Adrenal gland (tissue), 5 donors: ENCODE measurements at regions not wholly inside any gene's neighbourhood (a gene's known extent, or its start where the extent isn't known, plus 50 kb on each side); places are given as distances from the start of the nearest gene placed in this dataset.
"Not testable (repeated sequence)": the region's sequence is repeated elsewhere in the genome, so short reads cannot be mapped to it uniquely, and the experiment has no call there.

ENCODE experiments used
- CTCF ChIP-seq, 6 experiments: fragments of 450-650 bp in 4 of 6; fragments of 200-600 bp in 2 of 6; sonication (generic) in 1 of 6; IDR thresholded peaks; 1 replicate in 5 of 6; 2 replicates in 1 of 6; pipeline versions ENCODE4 v1.5.1 to v1.8.0; 2016 to 2021; ENCODE audit warnings: antibody characterized with exemption in 6 of 6, mild to moderate bottlenecking in 2 of 6, moderate library complexity in 1 of 6
- POLR2A ChIP-seq, 2 donors: fragments of 450-650 bp; IDR thresholded peaks; one replicate each; pipeline ENCODE4 v1.6.1; 2017; ENCODE audit warnings: antibody characterized with exemption in 2 of 2, mild to moderate bottlenecking in 2 of 2, moderate library complexity in 1 of 2
- donor health status: DM: no; HTN: no; CAD: no.

GRCh38 chr1:230550945-230551344 lies 91.3 kb upstream of the COG2 start:
- not testable (repeated sequence) for TF ChIP-seq POLR2A, CTCF (IDR thresholded peaks at IDR 0.05)
